H1 (cell line): ENCODE measurements at regions not wholly inside any gene's neighbourhood (a gene's known extent, or its start where the extent isn't known, plus 50 kb on each side); places are given as distances from the start of the nearest gene placed in this dataset.

Source experiments
- CTCF ChIA-PET: fragments of 300-600 bp; sonication (Branson Sonifier 250); formaldehyde crosslinking; loops from one replicate; lab custom pipeline; 2021; ENCODE audit not compliant: partially characterized antibody; lab: Charles Lee
- POLR2A ChIA-PET: fragments of 300-600 bp; sonication (Branson Sonifier 250); formaldehyde crosslinking; loops from one replicate; lab custom pipeline; 2021; ENCODE audit warnings: inconsistent platforms; ENCODE audit not compliant: partially characterized antibody; lab: Charles Lee
- DNase-seq, 2 experiments: peaks; one replicate each; pipeline versions ENCODE4 v3.0.0 to v3.0.0-alpha.2; 2010 to 2022; ENCODE audit warnings: low spot score in 2 of 2, low read depth in 1 of 2, mixed read lengths in 1 of 2
- FAIRE-seq: peaks from 2 replicates; lab custom pipeline; 2011; peaks lifted over from hg19 to GRCh38; lab: Jason Lieb, UNC
- H2AFZ ChIP-seq: 2 replicates; pipeline ENCODE4 v1.8.1; 2012; ENCODE audit warnings: low read length, inconsistent platforms
- H2AK5ac ChIP-seq: 2 replicates; pipeline ENCODE4 v1.6.1; 2013; ENCODE audit warnings: low read depth, low read length
- H2BK120ac ChIP-seq: replicated peaks from 2 replicates; pipeline ENCODE3; 2013; ENCODE audit warnings: low read depth, low read length, inconsistent platforms
- H2BK12ac ChIP-seq: 2 replicates; pipeline ENCODE4 v1.6.1; 2013; ENCODE audit warnings: low read depth, low read length
- H2BK15ac ChIP-seq: 2 replicates; pipeline ENCODE4 v1.6.1; 2013; ENCODE audit warnings: low read length
- H2BK20ac ChIP-seq: 2 replicates; pipeline ENCODE4 v1.6.1; 2013; ENCODE audit warnings: low read length
- H2BK5ac ChIP-seq: 2 replicates; pipeline ENCODE4 v1.6.1; 2013; ENCODE audit warnings: low read depth, low read length
- H3K14ac ChIP-seq: 2 replicates; pipeline ENCODE4 v1.6.1; 2013; ENCODE audit warnings: inconsistent platforms; ENCODE audit not compliant: insufficient read length
- H3K18ac ChIP-seq: 2 replicates; pipeline ENCODE4 v1.6.1; 2013; ENCODE audit warnings: low read length; ENCODE audit errors: extremely low read depth
- H3K23ac ChIP-seq: 2 replicates; pipeline ENCODE4 v1.6.1; 2013; ENCODE audit warnings: inconsistent platforms; ENCODE audit not compliant: insufficient read length
- H3K23me2 ChIP-seq: 2 replicates; pipeline ENCODE4 v1.6.1; 2013; ENCODE audit warnings: low read depth, low read length
- H3K27ac ChIP-seq: 2 replicates; pipeline ENCODE4 v1.6.1; 2011; ENCODE audit warnings: low read depth, low read length, inconsistent platforms
- H3K27me3 ChIP-seq, 4 experiments: replicated peaks in 1 of 4; 1 replicate in 1 of 4; 2 replicates in 3 of 4; pipeline versions ENCODE4 v1.6.1 to v1.8.1; 2011 to 2013; ENCODE audit warnings: low read length in 3 of 4, mild to moderate bottlenecking in 3 of 4, inconsistent platforms in 2 of 4, mixed read lengths in 2 of 4, moderate library complexity in 1 of 4; ENCODE audit not compliant: control insufficient read depth in 3 of 4, insufficient read depth in 3 of 4; ENCODE audit errors: extremely low read depth in 1 of 4
- H3K36me3 ChIP-seq, 4 experiments: 2 replicates each; pipeline versions ENCODE4 v1.6.1 to v1.8.1; 2011 to 2013; ENCODE audit warnings: mild to moderate bottlenecking in 4 of 4, low read length in 3 of 4, moderate library complexity in 2 of 4, control low read depth in 1 of 4, inconsistent platforms in 1 of 4; ENCODE audit not compliant: insufficient read depth in 4 of 4, control insufficient read depth in 2 of 4
- H3K4ac ChIP-seq: replicated peaks from 2 replicates; pipeline ENCODE3; 2013; ENCODE audit warnings: low read length, low read depth, mixed read lengths, inconsistent platforms; ENCODE audit not compliant: insufficient read length
- H3K4me1 ChIP-seq, 4 experiments: replicated peaks in 1 of 4; 1 replicate in 1 of 4; 2 replicates in 3 of 4; pipeline versions ENCODE4 v1.6.1 to v1.8.1; 2011 to 2013; ENCODE audit warnings: low read length in 3 of 4, inconsistent platforms in 2 of 4, mixed read lengths in 1 of 4; ENCODE audit not compliant: insufficient read depth in 4 of 4, control insufficient read depth in 3 of 4
- H3K4me2 ChIP-seq, 2 experiments: 2 replicates each; pipeline versions ENCODE4 v1.6.1 to v1.8.1; 2011 to 2013; ENCODE audit warnings: low read depth in 2 of 2, low read length in 2 of 2, control low read depth in 1 of 2, inconsistent platforms in 1 of 2, mild to moderate bottlenecking in 1 of 2; ENCODE audit not compliant: insufficient read depth in 1 of 2
- H3K4me3 ChIP-seq, 4 experiments: fragments of 200-600, 300-600 bp in 1 of 4; sonication (generic), shearing (Covaris generic), sonication (Bioruptor Twin) in 1 of 4; 2 replicates each; pipeline versions ENCODE4 v1.5.1 to v1.8.1; 2011 to 2016; ENCODE audit warnings: low read length in 4 of 4, low read depth in 3 of 4, control low read depth in 2 of 4, inconsistent platforms in 2 of 4, mild to moderate bottlenecking in 2 of 4, mixed read lengths in 1 of 4, moderate library complexity in 1 of 4; ENCODE audit not compliant: insufficient read depth in 2 of 4; ENCODE audit errors: extremely low read depth in 1 of 4
- H3K56ac ChIP-seq: replicated peaks from 2 replicates; pipeline ENCODE3; 2013; ENCODE audit warnings: low read depth, mild to moderate bottlenecking, mixed read lengths, low read length, inconsistent platforms; ENCODE audit not compliant: insufficient read length
- H3K79me1 ChIP-seq: 2 replicates; pipeline ENCODE4 v1.6.1; 2013; ENCODE audit warnings: low read depth, low read length, control low read depth
- H3K79me2 ChIP-seq, 2 experiments: 2 replicates each; pipeline versions ENCODE4 v1.6.1 to v1.8.1; 2012 to 2013; ENCODE audit warnings: low read length in 2 of 2, mild to moderate bottlenecking in 2 of 2, inconsistent platforms in 1 of 2; ENCODE audit not compliant: insufficient read depth in 2 of 2, control insufficient read depth in 1 of 2
- H3K9ac ChIP-seq, 4 experiments: replicated peaks in 1 of 4; 1 replicate in 1 of 4; 2 replicates in 3 of 4; pipeline versions ENCODE4 v1.6.1 to v1.8.1; 2011 to 2013; ENCODE audit warnings: low read depth in 3 of 4, low read length in 3 of 4, control low read depth in 2 of 4, mild to moderate bottlenecking in 2 of 4, moderate library complexity in 2 of 4, inconsistent platforms in 1 of 4; ENCODE audit errors: extremely low read depth in 1 of 4
- H3K9me3 ChIP-seq, 2 experiments: 2 replicates each; pipeline versions ENCODE4 v1.6.1 to v1.8.1; 2012 to 2013; ENCODE audit warnings: mild to moderate bottlenecking in 2 of 2, moderate library complexity in 2 of 2, control low read depth in 1 of 2, inconsistent platforms in 1 of 2, low read depth in 1 of 2, low read length in 1 of 2, mixed read lengths in 1 of 2; ENCODE audit not compliant: insufficient read depth in 2 of 2
- H4K20me1 ChIP-seq, 2 experiments: replicated peaks in 1 of 2; 2 replicates each; pipeline versions ENCODE3 to v1.8.1; 2011 to 2013; ENCODE audit warnings: inconsistent platforms in 2 of 2, low read length in 2 of 2, mild to moderate bottlenecking in 1 of 2; ENCODE audit not compliant: insufficient read depth in 2 of 2, control insufficient read depth in 1 of 2
- H4K5ac ChIP-seq: 2 replicates; pipeline ENCODE4 v1.6.1; 2013; ENCODE audit warnings: low read length, low read depth, mixed read lengths, inconsistent platforms; ENCODE audit not compliant: insufficient read length
- H4K8ac ChIP-seq: 2 replicates; pipeline ENCODE4 v1.8.0; 2013; ENCODE audit warnings: mild to moderate bottlenecking, moderate library complexity, low read length, inconsistent platforms; ENCODE audit not compliant: insufficient read depth; ENCODE audit errors: extremely low read depth
- H4K91ac ChIP-seq: replicated peaks from 2 replicates; pipeline ENCODE3; 2013; ENCODE audit warnings: low read length, mixed read lengths, inconsistent platforms; ENCODE audit not compliant: insufficient read length
- WGBS, 2 experiments: shearing (Covaris generic) in 1 of 2; methylation state at CpG; one replicate each; pipeline versions ENCODE4 v1.1.6 to v1.1.7; 2013 to 2015; ENCODE audit warnings: low lambda C conversion rate in 2 of 2, mixed read lengths in 2 of 2, inconsistent platforms in 1 of 2, low coverage in 1 of 2, missing lambda C conversion rate in 1 of 2; ENCODE audit not compliant: insufficient replicate concordance in 2 of 2, insufficient coverage in 1 of 2, insufficient read length in 1 of 2; ENCODE audit errors: extremely low coverage in 1 of 2, missing lambda C conversion rate in 1 of 2; 5-methylcytosine and 5-hydroxymethylcytosine counted together

GRCh38 chr12:31230004-31230403 lies 95.9 kb downstream of the SINHCAF start:
- Histone ChIP-seq H4K5ac (no peak overlapping the region), H2BK5ac (no peak overlapping the region), H3K4me1 (peaks cover 0 to 7% (median 5%) of the 10 kb centered on the region in 4 experiments; a peak in 6 of 7 replicates), H3K36me3 (no peaks in the 10 kb centered on the region), H3K14ac (no peak overlapping the region), H3K23me2 (no peaks in the 10 kb centered on the region), H3K23ac (no peak overlapping the region), H3K56ac (no peak overlapping the region), H3K79me1 (no peaks in the 10 kb centered on the region), H4K91ac (no peak overlapping the region), H3K4ac (no peak overlapping the region), H3K27me3 (peaks cover 0 to 6% (median 3%) of the 10 kb centered on the region in 4 experiments; a peak in 4 of 7 replicates), H2AK5ac (no peak overlapping the region), H2BK20ac (no peak overlapping the region), H4K8ac (no peak overlapping the region), H3K18ac (no peak overlapping the region), H2AFZ (no peak overlapping the region), H3K79me2 (no peaks in the 10 kb centered on the region), H3K27ac (no peak overlapping the region), H3K9me3 (0 out of 4 replicates have a peak, but pooled peaks cover 0 to 5% of the 10 kb centered on the region in 2 experiments), H2BK12ac (no peak overlapping the region), H2BK15ac (no peak overlapping the region), H2BK120ac (no peak overlapping the region), H3K9ac (no peak overlapping the region), H4K20me1 (no peaks in the 10 kb centered on the region), H3K4me2 (no peak overlapping the region), H3K4me3 (no peak overlapping the region)
- FAIRE-seq (no peak), DNase-seq (no peak)
- 96% methylated on average over 5 of the region's 5 CpGs; no CpG with 5 or more reads in 1 of the 2 experiments for WGBS, 2 experiments
- POLR2A ChIA-PET: no interaction called here
- CTCF ChIA-PET: interaction anchor here (4.6 to 20.4 kb wide), 2 partner anchors 10 to 12 kb away, joined by 25 to 231 read pairs; no protein-coding TSS in a partner anchor
